HepG2 (cell line): ENCODE measurements at regions not wholly inside any gene's neighbourhood (a gene's known extent, or its start where the extent isn't known, plus 50 kb on each side); places are given as distances from the start of the nearest gene placed in this dataset.
A peak's percentile ranks its signal among the peaks of the same experiment; 100 is the strongest.

ENCODE experiments used
- CEBPB ChIP-seq: IDR thresholded peaks from 2 replicates; pipeline ENCODE4 v1.6.1; 2011; ENCODE audit warnings: low read depth, low read length, improper control_type of control experiment, borderline replicate concordance
- CEBPG ChIP-seq: IDR thresholded peaks from 2 replicates; pipeline ENCODE4 v1.6.1; 2016
- EP300 ChIP-seq, 3 experiments: sonication (generic) in 1 of 3; formaldehyde crosslinking in 1 of 3; IDR thresholded peaks; 2 replicates each; pipeline versions ENCODE4 v1.5.1 to v1.6.1; 2011 to 2020; ENCODE audit warnings: low read depth in 2 of 3, low read length in 2 of 3, borderline replicate concordance in 1 of 3, improper control_type of control experiment in 1 of 3, mild to moderate bottlenecking in 1 of 3, missing genetic modification reagents in 1 of 3, moderate library complexity in 1 of 3
- HDAC1 ChIP-seq: sonication (generic); formaldehyde crosslinking; IDR thresholded peaks from 2 replicates; pipeline ENCODE4 v1.5.1; 2020; ENCODE audit warnings: mild to moderate bottlenecking, missing genetic modification reagents
- HHEX ChIP-seq: IDR thresholded peaks from 2 replicates; pipeline ENCODE4 v1.6.1; 2016; ENCODE audit warnings: control low read depth
- HNF4A ChIP-seq: sonication (generic); formaldehyde crosslinking; IDR thresholded peaks from 2 replicates; pipeline ENCODE4 v1.4.0; 2020; ENCODE audit warnings: missing genetic modification reagents
- NCOR1 ChIP-seq: fragments of 200-600 bp; sonication (generic); IDR thresholded peaks from 2 replicates; pipeline ENCODE4 v1.7.0; 2017; ENCODE audit warnings: antibody characterized with exemption, low read length, borderline replicate concordance
- SKI ChIP-seq: fragments of 450-650 bp; IDR thresholded peaks from one replicate; pipeline ENCODE4 v1.6.1; 2018; ENCODE audit warnings: mild to moderate bottlenecking; ENCODE audit not compliant: partially characterized antibody
- SP4 ChIP-seq: sonication (generic); formaldehyde crosslinking; IDR thresholded peaks from 2 replicates; pipeline ENCODE4 v1.8.1; 2023; ENCODE audit warnings: mild to moderate bottlenecking, missing genetic modification reagents
- ZFP36L2 ChIP-seq: sonication (generic); formaldehyde crosslinking; IDR thresholded peaks from 2 replicates; pipeline ENCODE4 v1.4.0; 2020; ENCODE audit warnings: missing genetic modification reagents
- ZNF775 ChIP-seq: sonication (generic); formaldehyde crosslinking; IDR thresholded peaks from 2 replicates; pipeline ENCODE4 v1.4.0; 2020; ENCODE audit warnings: missing genetic modification reagents, mild to moderate bottlenecking, moderate library complexity, borderline replicate concordance
- TF ChIP-seq, protein P1 (sequence below): sonication (generic); formaldehyde crosslinking; IDR thresholded peaks from 2 replicates; pipeline ENCODE4 v1.4.0; 2020; ENCODE audit warnings: mild to moderate bottlenecking, missing genetic modification reagents
- TF ChIP-seq, protein P2 (sequence below): sonication (generic); formaldehyde crosslinking; IDR thresholded peaks from 2 replicates; pipeline ENCODE4 v1.4.0; 2020; ENCODE audit warnings: mild to moderate bottlenecking, missing genetic modification reagents, borderline replicate concordance
- TF ChIP-seq, protein P3 (sequence below): IDR thresholded peaks from 2 replicates; pipeline ENCODE4 v1.6.1; 2016; ENCODE audit warnings: missing biosample characterization, missing genetic modification reagents, low read depth

GRCh38 chr11:126133901-126134300, 71.2 kb upstream of the CDON start (continued):
- TF ChIP-seq, protein P1, sequence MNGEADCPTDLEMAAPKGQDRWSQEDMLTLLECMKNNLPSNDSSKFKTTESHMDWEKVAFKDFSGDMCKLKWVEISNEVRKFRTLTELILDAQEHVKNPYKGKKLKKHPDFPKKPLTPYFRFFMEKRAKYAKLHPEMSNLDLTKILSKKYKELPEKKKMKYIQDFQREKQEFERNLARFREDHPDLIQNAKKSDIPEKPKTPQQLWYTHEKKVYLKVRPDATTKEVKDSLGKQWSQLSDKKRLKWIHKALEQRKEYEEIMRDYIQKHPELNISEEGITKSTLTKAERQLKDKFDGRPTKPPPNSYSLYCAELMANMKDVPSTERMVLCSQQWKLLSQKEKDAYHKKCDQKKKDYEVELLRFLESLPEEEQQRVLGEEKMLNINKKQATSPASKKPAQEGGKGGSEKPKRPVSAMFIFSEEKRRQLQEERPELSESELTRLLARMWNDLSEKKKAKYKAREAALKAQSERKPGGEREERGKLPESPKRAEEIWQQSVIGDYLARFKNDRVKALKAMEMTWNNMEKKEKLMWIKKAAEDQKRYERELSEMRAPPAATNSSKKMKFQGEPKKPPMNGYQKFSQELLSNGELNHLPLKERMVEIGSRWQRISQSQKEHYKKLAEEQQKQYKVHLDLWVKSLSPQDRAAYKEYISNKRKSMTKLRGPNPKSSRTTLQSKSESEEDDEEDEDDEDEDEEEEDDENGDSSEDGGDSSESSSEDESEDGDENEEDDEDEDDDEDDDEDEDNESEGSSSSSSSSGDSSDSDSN, result peak; percentile 48; the same call in 1 of the 2 replicates
- TF ChIP-seq ZFP36L2, result no peak
- TF ChIP-seq CEBPB, result peak; percentile 48; the same call in 1 of the 2 replicates
- TF ChIP-seq EP300 (IDR thresholded peaks at IDR 0.05; ENCODE audit: low read depth in 2 of 2, low read length in 2 of 2), result peak in 1 of 2 experiments; percentile 60; a peak in 1 of 4 replicates
- no peak for TF ChIP-seq EP300 (CRISPR knock-in tag; IDR thresholded peaks at IDR 0.05; ENCODE audit: borderline replicate concordance)
- TF ChIP-seq, protein P2, sequence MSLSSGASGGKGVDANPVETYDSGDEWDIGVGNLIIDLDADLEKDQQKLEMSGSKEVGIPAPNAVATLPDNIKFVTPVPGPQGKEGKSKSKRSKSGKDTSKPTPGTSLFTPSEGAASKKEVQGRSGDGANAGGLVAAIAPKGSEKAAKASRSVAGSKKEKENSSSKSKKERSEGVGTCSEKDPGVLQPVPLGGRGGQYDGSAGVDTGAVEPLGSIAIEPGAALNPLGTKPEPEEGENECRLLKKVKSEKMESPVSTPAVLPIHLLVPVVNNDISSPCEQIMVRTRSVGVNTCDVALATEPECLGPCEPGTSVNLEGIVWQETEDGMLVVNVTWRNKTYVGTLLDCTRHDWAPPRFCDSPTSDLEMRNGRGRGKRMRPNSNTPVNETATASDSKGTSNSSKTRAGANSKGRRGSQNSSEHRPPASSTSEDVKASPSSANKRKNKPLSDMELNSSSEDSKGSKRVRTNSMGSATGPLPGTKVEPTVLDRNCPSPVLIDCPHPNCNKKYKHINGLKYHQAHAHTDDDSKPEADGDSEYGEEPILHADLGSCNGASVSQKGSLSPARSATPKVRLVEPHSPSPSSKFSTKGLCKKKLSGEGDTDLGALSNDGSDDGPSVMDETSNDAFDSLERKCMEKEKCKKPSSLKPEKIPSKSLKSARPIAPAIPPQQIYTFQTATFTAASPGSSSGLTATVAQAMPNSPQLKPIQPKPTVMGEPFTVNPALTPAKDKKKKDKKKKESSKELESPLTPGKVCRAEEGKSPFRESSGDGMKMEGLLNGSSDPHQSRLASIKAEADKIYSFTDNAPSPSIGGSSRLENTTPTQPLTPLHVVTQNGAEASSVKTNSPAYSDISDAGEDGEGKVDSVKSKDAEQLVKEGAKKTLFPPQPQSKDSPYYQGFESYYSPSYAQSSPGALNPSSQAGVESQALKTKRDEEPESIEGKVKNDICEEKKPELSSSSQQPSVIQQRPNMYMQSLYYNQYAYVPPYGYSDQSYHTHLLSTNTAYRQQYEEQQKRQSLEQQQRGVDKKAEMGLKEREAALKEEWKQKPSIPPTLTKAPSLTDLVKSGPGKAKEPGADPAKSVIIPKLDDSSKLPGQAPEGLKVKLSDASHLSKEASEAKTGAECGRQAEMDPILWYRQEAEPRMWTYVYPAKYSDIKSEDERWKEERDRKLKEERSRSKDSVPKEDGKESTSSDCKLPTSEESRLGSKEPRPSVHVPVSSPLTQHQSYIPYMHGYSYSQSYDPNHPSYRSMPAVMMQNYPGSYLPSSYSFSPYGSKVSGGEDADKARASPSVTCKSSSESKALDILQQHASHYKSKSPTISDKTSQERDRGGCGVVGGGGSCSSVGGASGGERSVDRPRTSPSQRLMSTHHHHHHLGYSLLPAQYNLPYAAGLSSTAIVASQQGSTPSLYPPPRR (CRISPR knock-in tag), result no peak
- peak; percentile 46 for TF ChIP-seq CEBPG (CRISPR knock-in tag)
- TF ChIP-seq, protein P3, sequence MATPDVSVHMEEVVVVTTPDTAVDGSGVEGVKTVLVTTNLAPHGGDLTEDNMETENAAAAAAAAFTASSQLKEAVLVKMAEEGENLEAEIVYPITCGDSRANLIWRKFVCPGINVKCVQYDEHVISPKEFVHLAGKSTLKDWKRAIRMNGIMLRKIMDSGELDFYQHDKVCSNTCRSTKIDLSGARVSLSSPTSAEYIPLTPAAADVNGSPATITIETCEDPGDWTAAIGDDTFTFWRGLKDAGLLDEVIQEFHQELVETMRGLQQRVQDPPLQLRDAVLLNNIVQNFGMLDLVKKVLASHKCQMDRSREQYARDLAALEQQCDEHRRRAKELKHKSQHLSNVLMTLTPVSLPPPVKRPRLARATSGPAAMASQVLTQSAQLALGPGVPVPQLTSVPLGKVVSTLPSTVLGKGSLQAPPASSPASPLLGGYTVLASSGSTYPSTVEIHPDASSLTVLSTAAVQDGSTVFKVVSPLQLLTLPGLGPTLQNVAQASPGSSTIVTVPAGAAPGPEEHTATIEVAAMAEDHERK, result no peak
- no peak for TF ChIP-seq ZNF775 (CRISPR knock-in tag)
- no peak for TF ChIP-seq HHEX (CRISPR knock-in tag)
- TF ChIP-seq NCOR1, result 0 out of 2 replicates have a peak, but pooled peaks have one; percentile 45
- TF ChIP-seq SKI, result peak; percentile 18
- TF ChIP-seq HNF4A (CRISPR knock-in tag), result peak; percentile 39; the same call in 1 of the 2 replicates
- TF ChIP-seq HDAC1 (CRISPR knock-in tag), result no peak
- 0 out of 2 replicates have a peak, but pooled peaks have one; percentile 23 for TF ChIP-seq SP4
